Thyroid gland (tissue), 4 donors: ENCODE measurements at regions not wholly inside any gene's neighbourhood (a gene's known extent, or its start where the extent isn't known, plus 50 kb on each side); places are given as distances from the start of the nearest gene placed in this dataset.

Experiments used
- CTCF ChIP-seq, 6 experiments: fragments of 200-600 bp in 3 of 6; fragments of 450-650 bp in 3 of 6; sonication (generic) in 3 of 6; IDR thresholded peaks; one replicate each; pipeline ENCODE4 v1.5.1; 2016 to 2019; ENCODE audit warnings: antibody characterized with exemption in 6 of 6, mild to moderate bottlenecking in 2 of 6, inconsistent platforms in 1 of 6, moderate library complexity in 1 of 6
- POLR2A ChIP-seq, 2 donors: fragments of 450-650 bp; IDR thresholded peaks; one replicate each; pipeline ENCODE4 v1.6.1; 2017; ENCODE audit warnings: antibody characterized with exemption in 2 of 2, mild to moderate bottlenecking in 2 of 2, moderate library complexity in 1 of 2

- TF ChIP-seq CTCF (IDR thresholded peaks at IDR 0.05): no peak
- no peak for TF ChIP-seq POLR2A (IDR thresholded peaks at IDR 0.05)
Observed at GRCh38 chr3:159448902-159449301, 539.7 kb upstream of the IL12A start.
